Mammary epithelial cell (primary cell): ENCODE measurements at regions not wholly inside any gene's neighbourhood (a gene's known extent, or its start where the extent isn't known, plus 50 kb on each side); places are given as distances from the start of the nearest gene placed in this dataset.
"Not testable (repeated sequence)": the region's sequence is repeated elsewhere in the genome, so short reads cannot be mapped to it uniquely, and the experiment has no call there.

Experiments
- CTCF ChIP-seq, 2 donors: IDR thresholded peaks in 1 of 2; conservative IDR thresholded peaks in 1 of 2; 2 replicates each; pipeline ENCODE4 v1.5.1; 2011 to 2012; ENCODE audit warnings: inconsistent platforms in 2 of 2, low read length in 2 of 2, mild to moderate bottlenecking in 2 of 2, control low read depth in 1 of 2, low read depth in 1 of 2; ENCODE audit not compliant: insufficient read depth in 1 of 2; ENCODE audit errors: extremely low read depth in 1 of 2
- EZH2 ChIP-seq: IDR thresholded peaks from 2 replicates; pipeline ENCODE4 v1.6.1; 2012; ENCODE audit warnings: low read length, inconsistent platforms, borderline replicate concordance

- not testable (repeated sequence) for TF ChIP-seq CTCF (conservative IDR thresholded peaks at IDR 0.05 in 1 of 2, IDR thresholded peaks at IDR 0.05 in 1 of 2; ENCODE audit: extremely low read depth in 1 of 2, insufficient read depth in 1 of 2, low read depth in 1 of 2, low read length in 2 of 2); EZH2
These were observed 192.0 kb upstream of the MEIS1 start for GRCh38 chr2:66242888-66243287.
